ENCODE measurements at regions not wholly inside any gene's neighbourhood (a gene's known extent, or its start where the extent isn't known, plus 50 kb on each side); places are given as distances from the start of the nearest gene placed in this dataset.

DNA sequence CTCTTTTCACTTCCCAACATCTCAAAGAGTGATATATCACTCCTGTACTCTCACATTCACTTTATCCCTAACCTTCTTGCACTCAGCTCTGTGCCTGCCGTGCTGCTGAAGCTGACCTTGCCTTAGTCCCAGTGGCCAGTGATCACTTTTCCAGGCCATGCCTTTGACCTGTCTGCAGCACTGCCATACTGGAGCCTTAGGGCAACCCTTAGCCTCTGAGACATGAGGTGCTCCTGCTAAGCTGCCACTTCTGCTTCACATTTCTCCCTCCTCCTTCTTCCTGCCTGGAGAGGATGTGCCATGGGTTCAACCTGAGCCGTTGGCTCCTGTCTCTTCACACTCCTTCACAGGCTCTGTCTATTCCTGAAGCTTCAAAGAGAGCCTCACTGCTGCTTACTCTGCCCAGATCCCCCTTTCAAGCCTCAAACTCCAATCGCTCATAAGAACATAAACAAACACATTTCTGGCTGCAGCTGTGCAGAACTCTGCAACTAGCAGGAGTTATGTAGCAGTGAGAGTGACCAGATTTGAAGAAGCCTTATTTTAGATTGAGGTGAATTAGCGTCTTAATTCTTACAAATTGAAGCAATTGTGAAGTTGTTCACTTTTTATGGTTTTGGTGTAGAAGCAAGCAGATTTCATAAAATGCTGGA is 716.2 kb upstream of the FANCL start:
- H3K4me1 ChIP-seq (ENCODE audit: insufficient read depth, insufficient read length): no peaks in the 10 kb centered on the region
- H3K9me3 ChIP-seq (ENCODE audit: insufficient read depth, low read length): no peaks in the 10 kb centered on the region
- H3K9ac ChIP-seq (ENCODE audit: insufficient read length, low read depth): peak overlapping the region; percentile 17
- H3K27me3 ChIP-seq (ENCODE audit: insufficient read depth, insufficient read length): no peaks in the 10 kb centered on the region
- DNase-seq (ENCODE audit: low read depth, low spot score): no peak
- TF ChIP-seq SUZ12 (IDR thresholded peaks at IDR 0.05; ENCODE audit: extremely low read depth, insufficient read depth, insufficient read length) (no peak), YY1 (IDR thresholded peaks at IDR 0.05; ENCODE audit: insufficient read depth, insufficient read length) (no peak), ZNF274 (IDR thresholded peaks at IDR 0.05; ENCODE audit: low read depth, low read length) (no peak)
- no peaks in the 10 kb centered on the region for H3K36me3 ChIP-seq (ENCODE audit: insufficient read depth, insufficient read length, low read length)
- no peak overlapping the region for H3K4me3 ChIP-seq (ENCODE audit: insufficient read length, low read depth)

DNA sequence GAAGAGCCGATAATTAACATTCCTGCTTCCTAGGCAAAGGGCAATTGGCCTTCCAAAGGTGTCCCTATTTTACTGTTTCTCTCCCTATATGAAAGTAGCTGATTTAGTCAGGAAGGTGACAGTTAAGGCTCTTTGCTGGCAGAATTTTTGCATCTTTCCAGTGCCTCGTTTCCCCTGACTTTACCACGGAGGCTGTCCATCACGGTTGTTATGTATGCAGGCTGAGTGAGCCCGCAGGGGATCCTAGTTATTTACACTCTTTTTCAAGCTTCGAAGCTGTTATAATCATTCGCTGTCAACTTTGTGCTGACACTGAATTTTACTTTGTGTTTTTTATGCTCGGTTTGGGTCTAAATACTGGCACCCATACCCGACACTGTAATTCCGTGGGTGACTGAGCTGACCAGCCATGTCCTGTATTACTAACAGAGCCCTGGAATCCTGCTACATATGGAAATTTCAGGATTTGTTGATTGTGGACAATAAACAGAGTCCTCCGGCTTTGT is 713.8 kb upstream of the FANCL start:
- Histone ChIP-seq H3K4me3 (ENCODE audit: insufficient read length, low read depth) (no peak overlapping the region), H3K36me3 (ENCODE audit: insufficient read depth, insufficient read length, low read length) (no peaks in the 10 kb centered on the region), H3K4me1 (ENCODE audit: insufficient read depth, insufficient read length) (no peaks in the 10 kb centered on the region), H3K9me3 (ENCODE audit: insufficient read depth, low read length) (no peaks in the 10 kb centered on the region), H3K27me3 (ENCODE audit: insufficient read depth, insufficient read length) (no peaks in the 10 kb centered on the region), H3K9ac (ENCODE audit: insufficient read length, low read depth) (no peak overlapping the region)
- TF ChIP-seq YY1 (IDR thresholded peaks at IDR 0.05; ENCODE audit: insufficient read depth, insufficient read length) (no peak), SUZ12 (IDR thresholded peaks at IDR 0.05; ENCODE audit: extremely low read depth, insufficient read depth, insufficient read length) (no peak), ZNF274 (IDR thresholded peaks at IDR 0.05; ENCODE audit: low read depth, low read length) (no peak)
- DNase-seq (ENCODE audit: low read depth, low spot score): no peak

DNA sequence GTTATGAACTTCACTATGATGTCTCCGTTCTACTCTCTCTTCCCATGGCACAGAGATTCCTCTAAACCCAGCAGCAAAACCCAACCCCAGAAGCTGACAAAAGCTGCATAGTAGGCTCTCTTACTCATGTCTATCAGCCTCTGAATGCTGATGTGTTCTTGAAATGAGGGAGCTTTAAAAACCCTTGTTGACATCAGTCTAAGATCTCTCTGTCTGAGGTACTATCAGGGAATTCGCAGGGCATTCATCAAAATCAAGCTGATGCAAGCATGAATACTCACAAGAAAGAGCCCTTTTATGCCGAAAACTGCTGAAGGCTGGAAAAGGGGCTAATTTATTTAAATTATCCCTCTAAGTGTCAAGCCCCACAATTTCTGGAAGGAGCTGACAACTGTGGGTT is 710.6 kb upstream of the FANCL start:
- H3K9ac ChIP-seq (ENCODE audit: insufficient read length, low read depth): no peak overlapping the region
- TF ChIP-seq SUZ12 (IDR thresholded peaks at IDR 0.05; ENCODE audit: extremely low read depth, insufficient read depth, insufficient read length): no peak
- no peak for TF ChIP-seq ZNF274 (IDR thresholded peaks at IDR 0.05; ENCODE audit: low read depth, low read length)
- TF ChIP-seq YY1 (IDR thresholded peaks at IDR 0.05; ENCODE audit: insufficient read depth, insufficient read length): no peak
- no peak overlapping the region for H3K4me3 ChIP-seq (ENCODE audit: insufficient read length, low read depth)
- H3K9me3 ChIP-seq (ENCODE audit: insufficient read depth, low read length): no peaks in the 10 kb centered on the region
- H3K27me3 ChIP-seq (ENCODE audit: insufficient read depth, insufficient read length): no peaks in the 10 kb centered on the region
- H3K36me3 ChIP-seq (ENCODE audit: insufficient read depth, insufficient read length, low read length): no peaks in the 10 kb centered on the region
- no peak for DNase-seq (ENCODE audit: low read depth, low spot score)
- H3K4me1 ChIP-seq (ENCODE audit: insufficient read depth, insufficient read length): no peaks in the 10 kb centered on the region

DNA sequence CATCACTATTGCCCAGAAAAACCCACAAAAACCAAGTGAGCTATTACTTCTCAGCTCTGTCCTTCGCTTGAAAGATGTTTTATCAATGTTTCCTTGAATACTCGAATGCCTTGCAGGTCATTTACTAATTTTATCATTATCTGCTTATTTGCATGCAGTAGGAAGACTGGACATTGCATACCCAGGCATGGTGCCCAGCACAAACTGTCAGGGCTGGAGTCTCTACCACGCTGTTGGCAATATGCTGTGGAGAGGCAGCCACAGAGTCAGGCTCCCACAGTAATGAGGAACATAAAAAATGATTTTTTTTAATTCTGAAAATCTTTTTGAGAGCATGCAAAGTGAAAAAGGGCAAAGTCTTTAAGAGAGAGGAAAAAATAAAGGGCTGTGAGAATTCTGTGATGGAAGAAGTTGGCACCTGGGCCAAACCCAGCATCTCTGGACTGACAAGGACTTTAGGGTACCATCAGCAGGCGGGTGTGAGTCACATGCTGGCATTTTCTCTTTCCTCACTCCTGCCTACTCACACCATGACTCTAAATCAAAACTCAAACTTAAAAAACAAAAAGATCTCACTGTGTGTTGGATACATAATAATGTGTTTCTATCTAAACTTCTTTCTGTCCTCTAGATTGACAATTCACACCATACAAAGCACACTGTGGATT is 709.8 kb upstream of the FANCL start:
- Histone ChIP-seq H3K9ac (ENCODE audit: insufficient read length, low read depth) (no peak overlapping the region), H3K4me1 (ENCODE audit: insufficient read depth, insufficient read length) (no peaks in the 10 kb centered on the region), H3K36me3 (ENCODE audit: insufficient read depth, insufficient read length, low read length) (no peaks in the 10 kb centered on the region), H3K27me3 (ENCODE audit: insufficient read depth, insufficient read length) (no peaks in the 10 kb centered on the region), H3K9me3 (ENCODE audit: insufficient read depth, low read length) (no peaks in the 10 kb centered on the region), H3K4me3 (ENCODE audit: insufficient read length, low read depth) (no peak overlapping the region)
- TF ChIP-seq ZNF274 (IDR thresholded peaks at IDR 0.05; ENCODE audit: low read depth, low read length) (no peak), SUZ12 (IDR thresholded peaks at IDR 0.05; ENCODE audit: extremely low read depth, insufficient read depth, insufficient read length) (no peak), YY1 (IDR thresholded peaks at IDR 0.05; ENCODE audit: insufficient read depth, insufficient read length) (no peak)
- DNase-seq (ENCODE audit: low read depth, low spot score): no peak

DNA sequence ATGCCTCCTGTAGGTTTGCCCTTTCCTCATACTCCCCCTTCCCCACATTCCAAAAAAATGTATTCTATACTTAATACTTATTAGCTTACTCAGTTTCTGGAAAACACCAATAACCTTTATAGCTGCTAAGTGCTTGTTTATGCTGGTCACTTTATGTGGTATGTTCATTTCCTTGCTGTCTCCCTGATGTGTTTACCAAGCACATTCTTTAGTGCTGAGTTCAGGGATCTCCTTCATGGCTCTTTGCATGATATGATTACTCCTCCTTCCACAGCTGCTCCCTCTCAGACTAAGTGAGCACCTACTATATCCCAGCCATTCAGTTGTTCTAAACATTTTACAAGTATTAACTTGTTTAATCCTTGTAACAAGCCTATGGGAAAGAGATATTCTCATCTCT is 698.3 kb upstream of the FANCL start:
- no peak for DNase-seq (ENCODE audit: low read depth, low spot score)
- Histone ChIP-seq H3K4me1 (ENCODE audit: insufficient read depth, insufficient read length) (no peaks in the 10 kb centered on the region), H3K27me3 (ENCODE audit: insufficient read depth, insufficient read length) (no peaks in the 10 kb centered on the region), H3K9ac (ENCODE audit: insufficient read length, low read depth) (no peak overlapping the region), H3K36me3 (ENCODE audit: insufficient read depth, insufficient read length, low read length) (no peaks in the 10 kb centered on the region), H3K4me3 (ENCODE audit: insufficient read length, low read depth) (no peak overlapping the region), H3K9me3 (ENCODE audit: insufficient read depth, low read length) (peaks cover 30% of the 10 kb centered on the region; the same call in 1 of the 2 replicates)
- TF ChIP-seq SUZ12 (IDR thresholded peaks at IDR 0.05; ENCODE audit: extremely low read depth, insufficient read depth, insufficient read length): no peak
- TF ChIP-seq YY1 (IDR thresholded peaks at IDR 0.05; ENCODE audit: insufficient read depth, insufficient read length): no peak
- TF ChIP-seq ZNF274 (IDR thresholded peaks at IDR 0.05; ENCODE audit: low read depth, low read length): no peak

DNA sequence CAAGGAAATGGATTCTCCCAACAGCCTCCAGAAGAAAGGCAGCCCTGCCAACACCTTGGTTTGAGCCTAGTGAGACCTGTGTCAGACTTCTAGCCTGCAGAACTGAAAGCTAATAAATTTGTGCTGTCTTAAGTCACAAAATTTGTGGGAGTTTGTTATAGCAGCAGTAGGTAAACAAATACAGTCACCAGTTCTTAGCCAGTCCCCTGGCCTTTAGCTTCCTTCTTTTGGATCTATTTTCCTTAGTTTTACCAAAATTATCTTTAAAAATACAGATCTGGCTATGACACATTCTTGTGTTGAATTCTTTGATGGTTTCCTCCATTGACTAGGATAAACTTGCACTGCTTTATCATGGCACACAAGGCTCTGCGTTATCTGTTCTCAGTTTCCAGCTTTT is 697.9 kb upstream of the FANCL start:
- Histone ChIP-seq H3K4me3 (ENCODE audit: insufficient read length, low read depth) (no peak overlapping the region), H3K36me3 (ENCODE audit: insufficient read depth, insufficient read length, low read length) (no peaks in the 10 kb centered on the region), H3K27me3 (ENCODE audit: insufficient read depth, insufficient read length) (no peaks in the 10 kb centered on the region), H3K9me3 (ENCODE audit: insufficient read depth, low read length) (peaks cover 27% of the 10 kb centered on the region; the same call in 1 of the 2 replicates), H3K4me1 (ENCODE audit: insufficient read depth, insufficient read length) (no peaks in the 10 kb centered on the region), H3K9ac (ENCODE audit: insufficient read length, low read depth) (no peak overlapping the region)
- DNase-seq (ENCODE audit: low read depth, low spot score): no peak
- TF ChIP-seq SUZ12 (IDR thresholded peaks at IDR 0.05; ENCODE audit: extremely low read depth, insufficient read depth, insufficient read length): no peak
- TF ChIP-seq YY1 (IDR thresholded peaks at IDR 0.05; ENCODE audit: insufficient read depth, insufficient read length): no peak
- no peak for TF ChIP-seq ZNF274 (IDR thresholded peaks at IDR 0.05; ENCODE audit: low read depth, low read length)

DNA sequence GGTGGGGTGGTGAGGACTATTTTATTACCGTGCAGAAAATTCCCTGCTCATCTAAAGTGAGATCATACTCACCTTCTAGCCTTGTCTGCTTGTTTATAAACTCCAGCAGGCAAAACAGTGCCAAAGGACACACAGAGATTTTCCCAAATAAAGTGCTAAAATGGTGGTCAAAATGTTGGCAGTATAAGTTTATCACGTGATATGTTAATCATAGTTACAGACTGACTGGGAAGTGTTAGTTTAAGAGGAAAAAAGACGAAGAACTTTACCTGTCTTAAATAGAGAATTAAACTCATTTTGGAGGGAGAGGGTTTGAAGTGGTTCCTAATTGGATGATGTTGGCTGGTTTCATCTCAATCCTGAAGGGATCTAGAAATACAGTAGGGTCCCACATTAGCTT is 691.7 kb upstream of the FANCL start:
- TF ChIP-seq YY1 (IDR thresholded peaks at IDR 0.05; ENCODE audit: insufficient read depth, insufficient read length) (no peak), SUZ12 (IDR thresholded peaks at IDR 0.05; ENCODE audit: extremely low read depth, insufficient read depth, insufficient read length) (no peak), ZNF274 (IDR thresholded peaks at IDR 0.05; ENCODE audit: low read depth, low read length) (no peak)
- Histone ChIP-seq H3K4me3 (ENCODE audit: insufficient read length, low read depth) (no peak overlapping the region), H3K9ac (ENCODE audit: insufficient read length, low read depth) (no peak overlapping the region), H3K36me3 (ENCODE audit: insufficient read depth, insufficient read length, low read length) (no peaks in the 10 kb centered on the region), H3K27me3 (ENCODE audit: insufficient read depth, insufficient read length) (no peaks in the 10 kb centered on the region), H3K4me1 (ENCODE audit: insufficient read depth, insufficient read length) (no peaks in the 10 kb centered on the region), H3K9me3 (ENCODE audit: insufficient read depth, low read length) (no peaks in the 10 kb centered on the region)
- DNase-seq (ENCODE audit: low read depth, low spot score): no peak
